ENCODE measurements at regions not wholly inside any gene's neighbourhood (a gene's known extent, or its start where the extent isn't known, plus 50 kb on each side); places are given as distances from the start of the nearest gene placed in this dataset.

GRCh38 chr2:123578016-123578415, 447.1 kb upstream of the CNTNAP5 start:
- H3K27me3 ChIP-seq (ENCODE audit: insufficient read depth, low read length), result no peaks in the 10 kb centered on the region
- H3K4me3 ChIP-seq (ENCODE audit: insufficient read depth, low read depth, low read length), result no peak overlapping the region
- TF ChIP-seq EZH2 (IDR thresholded peaks at IDR 0.05; ENCODE audit: insufficient read depth, low read length) (no peak), CTCF (IDR thresholded peaks at IDR 0.05; ENCODE audit: insufficient read depth, low read depth, low read length) (no peak)
- FAIRE-seq (no peak), DNase-seq (ENCODE audit: low read depth) (no peak)
- no peaks in the 10 kb centered on the region for H3K4me1 ChIP-seq (ENCODE audit: insufficient read depth, low read length)
- Mint-ChIP-seq H3K36me3 (ENCODE audit: low read depth, unreplicated experiment) (no peaks in the 10 kb centered on the region), H3K9me3 (ENCODE audit: unreplicated experiment) (no peaks in the 10 kb centered on the region), H3K27me3 (ENCODE audit: low read depth, unreplicated experiment) (no peaks in the 10 kb centered on the region), H3K4me3 (ENCODE audit: unreplicated experiment) (no peak overlapping the region), H3K27ac (ENCODE audit: unreplicated experiment) (no peak overlapping the region), H3K4me1 (ENCODE audit: low read depth, unreplicated experiment) (no peaks in the 10 kb centered on the region)
- H3K36me3 ChIP-seq (ENCODE audit: insufficient read depth, low read length), result no peaks in the 10 kb centered on the region
- H3K79me2 ChIP-seq (ENCODE audit: insufficient read depth, low read length), result no peaks in the 10 kb centered on the region
- no peaks in the 10 kb centered on the region for H3K9me3 ChIP-seq (ENCODE audit: insufficient read depth, low read depth, low read length)
- no peak overlapping the region for H2AFZ ChIP-seq (ENCODE audit: low read depth, low read length)
- H4K20me1 ChIP-seq (ENCODE audit: insufficient read depth, low read length), result no peaks in the 10 kb centered on the region
- no peak overlapping the region for H3K9ac ChIP-seq (ENCODE audit: low read length)
- H3K4me2 ChIP-seq (ENCODE audit: low read length), result no peak overlapping the region
- no peak overlapping the region for H3K27ac ChIP-seq (ENCODE audit: low read depth, low read length)

- H3K79me2 ChIP-seq (ENCODE audit: insufficient read depth, low read length), result no peaks in the 10 kb centered on the region
- no peaks in the 10 kb centered on the region for H4K20me1 ChIP-seq (ENCODE audit: insufficient read depth, low read length)
- Mint-ChIP-seq H3K4me1 (ENCODE audit: low read depth, unreplicated experiment) (peaks cover 3% of the 10 kb centered on the region), H3K27me3 (ENCODE audit: low read depth, unreplicated experiment) (no peaks in the 10 kb centered on the region), H3K4me3 (ENCODE audit: unreplicated experiment) (no peak overlapping the region), H3K36me3 (ENCODE audit: low read depth, unreplicated experiment) (no peaks in the 10 kb centered on the region), H3K27ac (ENCODE audit: unreplicated experiment) (peak overlapping the region; percentile 23), H3K9me3 (ENCODE audit: unreplicated experiment) (peaks cover 4% of the 10 kb centered on the region)
- no peak overlapping the region for H2AFZ ChIP-seq (ENCODE audit: low read depth, low read length)
- H3K4me1 ChIP-seq (ENCODE audit: insufficient read depth, low read length), result no peaks in the 10 kb centered on the region
- DNase-seq (ENCODE audit: low read depth) (no peak), FAIRE-seq (no peak)
- no peaks in the 10 kb centered on the region for H3K27me3 ChIP-seq (ENCODE audit: insufficient read depth, low read length)
- no peak overlapping the region for H3K4me3 ChIP-seq (ENCODE audit: insufficient read depth, low read depth, low read length)
- H3K4me2 ChIP-seq (ENCODE audit: low read length), result no peak overlapping the region
- no peak overlapping the region for H3K9ac ChIP-seq (ENCODE audit: low read length)
- TF ChIP-seq CTCF (IDR thresholded peaks at IDR 0.05; ENCODE audit: insufficient read depth, low read depth, low read length) (no peak), EZH2 (IDR thresholded peaks at IDR 0.05; ENCODE audit: insufficient read depth, low read length) (no peak)
- no peaks in the 10 kb centered on the region for H3K36me3 ChIP-seq (ENCODE audit: insufficient read depth, low read length)
- no peaks in the 10 kb centered on the region for H3K9me3 ChIP-seq (ENCODE audit: insufficient read depth, low read depth, low read length)
- H3K27ac ChIP-seq (ENCODE audit: low read depth, low read length), result no peak overlapping the region
Measured at GRCh38 chr2:123596621-123597020, 428.5 kb upstream of the CNTNAP5 start.

- Histone ChIP-seq H4K20me1 (ENCODE audit: insufficient read depth, low read length) (no peaks in the 10 kb centered on the region), H3K27me3 (ENCODE audit: insufficient read depth, low read length) (no peaks in the 10 kb centered on the region), H3K79me2 (ENCODE audit: insufficient read depth, low read length) (no peaks in the 10 kb centered on the region), H3K9ac (ENCODE audit: low read length) (no peak overlapping the region), H3K9me3 (ENCODE audit: insufficient read depth, low read depth, low read length) (no peaks in the 10 kb centered on the region), H3K27ac (ENCODE audit: low read depth, low read length) (no peak overlapping the region), H3K4me2 (ENCODE audit: low read length) (no peak overlapping the region), H3K4me3 (ENCODE audit: insufficient read depth, low read depth, low read length) (no peak overlapping the region), H3K4me1 (ENCODE audit: insufficient read depth, low read length) (no peaks in the 10 kb centered on the region), H3K36me3 (ENCODE audit: insufficient read depth, low read length) (no peaks in the 10 kb centered on the region), H2AFZ (ENCODE audit: low read depth, low read length) (no peak overlapping the region)
- no peaks in the 10 kb centered on the region for H3K27me3 Mint-ChIP-seq (ENCODE audit: low read depth, unreplicated experiment)
- H3K36me3 Mint-ChIP-seq (ENCODE audit: low read depth, unreplicated experiment), result no peaks in the 10 kb centered on the region
- H3K4me1 Mint-ChIP-seq (ENCODE audit: low read depth, unreplicated experiment), result peaks cover 3% of the 10 kb centered on the region
- no peak for FAIRE-seq
- H3K9me3 Mint-ChIP-seq (ENCODE audit: unreplicated experiment), result no peaks in the 10 kb centered on the region
- TF ChIP-seq EZH2 (IDR thresholded peaks at IDR 0.05; ENCODE audit: insufficient read depth, low read length) (no peak), CTCF (IDR thresholded peaks at IDR 0.05; ENCODE audit: insufficient read depth, low read depth, low read length) (no peak)
- DNase-seq (ENCODE audit: low read depth), result no peak
- H3K4me3 Mint-ChIP-seq (ENCODE audit: unreplicated experiment), result no peak overlapping the region
- no peak overlapping the region for H3K27ac Mint-ChIP-seq (ENCODE audit: unreplicated experiment)
Measured at GRCh38 chr2:123597988-123598387, 427.1 kb upstream of the CNTNAP5 start.
